B cell (primary cell): ENCODE measurements at regions not wholly inside any gene's neighbourhood (a gene's known extent, or its start where the extent isn't known, plus 50 kb on each side); places are given as distances from the start of the nearest gene placed in this dataset.

Experiments used
- ATAC-seq: fragments of 200-7000 bp; cut with Tn5 transposase; one replicate; pipeline ENCODE4 v1.10.0; 2021; ENCODE audit warnings: low read depth, mild to moderate bottlenecking, moderate number of reproducible peaks, moderate library complexity
- CTCF ChIA-PET: fragments of 350-600 bp; sonication (Branson Sonifier 250); formaldehyde crosslinking; loops from one replicate; lab custom pipeline; 2021; ENCODE audit warnings: antibody characterized with exemption, inconsistent platforms; lab: Charles Lee
- POLR2A ChIA-PET: fragments of 350-600 bp; sonication (Branson Sonifier 250); formaldehyde crosslinking; loops from one replicate; lab custom pipeline; 2021; ENCODE audit warnings: antibody characterized with exemption; lab: Charles Lee
- DNase-seq: peaks from one replicate; pipeline ENCODE4 v3.0.0; 2013
- H2AFZ ChIP-seq: 2 replicates; pipeline ENCODE4 v1.6.1; 2012; ENCODE audit warnings: mild to moderate bottlenecking, low read depth, low read length; ENCODE audit not compliant: insufficient read depth, poor library complexity, severe bottlenecking
- H3K27ac ChIP-seq, 2 donors: 1 replicate in 1 of 2; 2 replicates in 1 of 2; pipeline ENCODE4 v1.5.1; 2012 to 2013; ENCODE audit warnings: low read length in 2 of 2, mild to moderate bottlenecking in 2 of 2, moderate library complexity in 1 of 2
- H3K27me3 ChIP-seq, 4 experiments: fragments of 200-600 bp in 1 of 4; sonication (generic) in 1 of 4; replicated peaks in 1 of 4; 1 replicate in 2 of 4; 2 replicates in 2 of 4; pipeline versions ENCODE4 v1.6.1 to v1.7.0; 2013 to 2016; ENCODE audit warnings: low read length in 3 of 4, mild to moderate bottlenecking in 2 of 4, mixed read lengths in 1 of 4, moderate library complexity in 1 of 4; ENCODE audit not compliant: insufficient read depth in 4 of 4, control insufficient read depth in 3 of 4; ENCODE audit errors: control extremely low read depth in 1 of 4
- H3K36me3 ChIP-seq, 2 experiments: replicated peaks in 1 of 2; 1 replicate in 1 of 2; 2 replicates in 1 of 2; pipeline versions ENCODE4 v1.6.1 to v1.7.1; 2013; ENCODE audit warnings: low read length in 1 of 2; ENCODE audit not compliant: insufficient read depth in 2 of 2, control insufficient read depth in 1 of 2; ENCODE audit errors: control extremely low read depth in 1 of 2, extremely low read depth in 1 of 2
- H3K4me1 ChIP-seq, 2 donors: fragments of 200-600 bp in 1 of 2; sonication (generic) in 1 of 2; 1 replicate in 1 of 2; 2 replicates in 1 of 2; pipeline versions ENCODE4 v1.5.1 to v1.6.1; 2013 to 2017; ENCODE audit warnings: low read length in 2 of 2; ENCODE audit not compliant: control insufficient read depth in 2 of 2, insufficient read depth in 2 of 2
- H3K4me2 ChIP-seq: replicated peaks from 2 replicates; pipeline ENCODE3; 2012; ENCODE audit warnings: mild to moderate bottlenecking, low read depth, low read length; ENCODE audit not compliant: poor library complexity, severe bottlenecking
- H3K4me3 ChIP-seq, 5 experiments: fragments of 200-600 bp in 1 of 5; sonication (generic) in 1 of 5; 1 replicate in 3 of 5; 2 replicates in 2 of 5; pipeline versions ENCODE4 v1.5.1 to v1.7.0; 2011 to 2016; ENCODE audit warnings: low read length in 4 of 5, mild to moderate bottlenecking in 4 of 5, low read depth in 2 of 5, control low read depth in 1 of 5, moderate library complexity in 1 of 5; ENCODE audit not compliant: insufficient read depth in 1 of 5; ENCODE audit errors: control extremely low read depth in 1 of 5, extremely low read depth in 1 of 5
- H3K79me2 ChIP-seq: fragments of 200-600 bp; sonication (generic); one replicate; pipeline ENCODE4 v1.6.0; 2016; ENCODE audit warnings: low read length; ENCODE audit not compliant: control insufficient read depth, insufficient read depth
- H3K9ac ChIP-seq: fragments of 200-600 bp; sonication (generic); 2 replicates; pipeline ENCODE4 v1.6.1; 2017; ENCODE audit warnings: mild to moderate bottlenecking, low read length, moderate library complexity
- H3K9me3 ChIP-seq, 3 donors: one replicate each; pipeline versions ENCODE4 v1.6.1 to v1.7.1; 2013; ENCODE audit warnings: low read length in 2 of 3; ENCODE audit not compliant: control insufficient read depth in 2 of 3, insufficient read depth in 1 of 3; ENCODE audit errors: control extremely low read depth in 1 of 3
- H4K20me1 ChIP-seq: 2 replicates; pipeline ENCODE4 v1.6.0; 2012; ENCODE audit warnings: mild to moderate bottlenecking, low read length; ENCODE audit not compliant: insufficient read depth, control insufficient read depth, poor library complexity, severe bottlenecking
- H3K27ac Mint-ChIP-seq: one replicate; pipeline ENCODE4 v1.8.0; 2021; ENCODE audit warnings: mixed read lengths
- H3K27me3 Mint-ChIP-seq: one replicate; pipeline ENCODE4 v1.8.0; 2021; ENCODE audit warnings: mixed read lengths
- H3K4me1 Mint-ChIP-seq: one replicate; pipeline ENCODE4 v1.8.0; 2021; ENCODE audit warnings: mixed read lengths
- H3K4me3 Mint-ChIP-seq: one replicate; pipeline ENCODE4 v1.8.0; 2021; ENCODE audit warnings: mixed read lengths
- H3K9me3 Mint-ChIP-seq: one replicate; pipeline ENCODE4 v1.8.0; 2022; ENCODE audit warnings: mixed read lengths; ENCODE audit not compliant: insufficient read depth
- CTCF ChIP-seq: fragments of 200-600 bp; IDR thresholded peaks from one replicate; pipeline ENCODE4 v1.8.0; 2022; ENCODE audit warnings: antibody characterized with exemption, mild to moderate bottlenecking
- EZH2 ChIP-seq: IDR thresholded peaks from 2 replicates; pipeline ENCODE4 v1.6.1; 2012; ENCODE audit warnings: borderline replicate concordance, low read depth, mild to moderate bottlenecking, moderate library complexity, low read length; ENCODE audit not compliant: insufficient read depth, poor library complexity, severe bottlenecking
- WGBS: methylation state at CpG from one replicate; pipeline ENCODE4 v1.1.5; 2013; ENCODE audit warnings: missing lambda C conversion rate; ENCODE audit not compliant: insufficient coverage; 5-methylcytosine and 5-hydroxymethylcytosine counted together
- intact Hi-C: fragments of 100-400 bp; cut with micrococcal nuclease; formaldehyde crosslinking; loops from one replicate; pipeline ENCODE4 v1.10.0; 2022

- Histone ChIP-seq H3K9me3 (peaks cover 0 to 3% (median 0%) of the 10 kb centered on the region in 3 donors), H3K4me2 (no peak overlapping the region), H3K27me3 (no peaks in the 10 kb centered on the region), H3K79me2 (no peaks in the 10 kb centered on the region), H3K4me1 (no peaks in the 10 kb centered on the region), H3K4me3 (no peak overlapping the region), H3K9ac (no peak overlapping the region), H3K27ac (no peak overlapping the region), H4K20me1 (no peaks in the 10 kb centered on the region), H3K36me3 (no peaks in the 10 kb centered on the region), H2AFZ (no peak overlapping the region)
- ATAC-seq = no peak
- POLR2A ChIA-PET = no interaction called here
- no peak for TF ChIP-seq CTCF
- TF ChIP-seq EZH2 = no peak
- Mint-ChIP-seq H3K27ac (no peak overlapping the region), H3K9me3 (peaks cover 5% of the 10 kb centered on the region), H3K4me1 (no peaks in the 10 kb centered on the region), H3K4me3 (no peak overlapping the region), H3K27me3 (no peaks in the 10 kb centered on the region)
- intact Hi-C loops = no loop called here
- whole genome bisulfite sequencing = 60% methylated on average over 1 of the region's 1 CpG
- no peak for DNase-seq
- CTCF ChIA-PET = no interaction called here
These were observed 2362.2 kb upstream of the AGA start for GRCh38 chr4:179804440-179804839.

- ATAC-seq (no peak), DNase-seq (no peak)
- H3K27ac Mint-ChIP-seq = no peak overlapping the region
- Histone ChIP-seq H3K27me3 (no peaks in the 10 kb centered on the region), H3K27ac (no peak overlapping the region), H3K4me3 (no peak overlapping the region), H3K79me2 (no peaks in the 10 kb centered on the region), H3K4me1 (no peaks in the 10 kb centered on the region), H3K9me3 (no peaks in the 10 kb centered on the region), H3K9ac (no peak overlapping the region), H3K4me2 (no peak overlapping the region), H4K20me1 (no peaks in the 10 kb centered on the region), H3K36me3 (no peaks in the 10 kb centered on the region), H2AFZ (no peak overlapping the region)
- intact Hi-C loops = no loop called here
- 72% methylated on average over 2 of the region's 8 CpGs for WGBS
- H3K4me3 Mint-ChIP-seq = no peak overlapping the region
- no peaks in the 10 kb centered on the region for H3K4me1 Mint-ChIP-seq
- H3K27me3 Mint-ChIP-seq = no peaks in the 10 kb centered on the region
- ChIA-PET POLR2A (no interaction called here), CTCF (no interaction called here)
- TF ChIP-seq CTCF = no peak
- no peak for TF ChIP-seq EZH2
- H3K9me3 Mint-ChIP-seq = peaks cover 2% of the 10 kb centered on the region
These were observed 2375.1 kb upstream of the AGA start for GRCh38 chr4:179817317-179817716.
